PFSK-1 (cell line): ENCODE measurements at regions not wholly inside any gene's neighbourhood (a gene's known extent, or its start where the extent isn't known, plus 50 kb on each side); places are given as distances from the start of the nearest gene placed in this dataset.

Source experiments
- FOXP2 ChIP-seq: optimal IDR thresholded peaks from 2 replicates; pipeline ENCODE3; 2011; ENCODE audit warnings: borderline replicate concordance, control low read depth, inconsistent platforms; ENCODE audit not compliant: insufficient read depth; ENCODE audit errors: extremely low read length, extremely low read depth
- POLR2AphosphoS5 ChIP-seq: IDR thresholded peaks from 2 replicates; pipeline ENCODE4 v1.6.1; 2012; ENCODE audit warnings: low read depth, mild to moderate bottlenecking, control low read depth, low read length, moderate library complexity
- REST ChIP-seq, 2 experiments: IDR thresholded peaks; 2 replicates each; pipeline versions ENCODE4 v1.6.1 to v1.8.0; 2011 to 2012; ENCODE audit warnings: low read depth in 2 of 2, low read length in 2 of 2, control low read depth in 1 of 2, inconsistent platforms in 1 of 2, mild to moderate bottlenecking in 1 of 2, moderate library complexity in 1 of 2; ENCODE audit not compliant: insufficient read depth in 1 of 2
- SIN3A ChIP-seq: IDR thresholded peaks from 2 replicates; pipeline ENCODE4 v1.6.1; 2012; ENCODE audit warnings: mild to moderate bottlenecking, low read length, moderate library complexity, borderline replicate concordance; ENCODE audit not compliant: insufficient read depth
- TAF1 ChIP-seq: IDR thresholded peaks from 2 replicates; pipeline ENCODE4 v1.6.1; 2012; ENCODE audit warnings: low read length, control low read depth, borderline replicate concordance; ENCODE audit not compliant: insufficient read depth

DNA sequence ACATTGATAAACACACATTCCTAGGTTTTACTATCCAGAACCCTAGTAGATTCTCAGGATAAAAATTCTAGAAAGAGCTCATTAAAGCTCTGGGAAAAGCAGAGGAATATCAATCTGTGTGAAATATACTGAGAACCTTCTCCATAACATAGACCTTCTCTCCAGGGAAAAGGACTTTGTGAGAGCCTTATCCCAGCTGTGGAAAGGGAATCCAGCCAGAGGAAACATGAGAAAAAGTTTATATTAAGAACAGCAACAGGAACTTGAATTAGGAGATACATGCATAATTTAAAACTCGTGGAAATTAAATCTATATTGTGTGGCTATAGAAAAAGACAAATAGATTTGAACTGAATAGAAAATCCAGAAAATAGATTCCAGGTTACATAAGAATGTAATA lies 1639.9 kb downstream of the EFNB2 start:
- TF ChIP-seq POLR2AphosphoS5, result no peak
- TF ChIP-seq REST (IDR thresholded peaks at IDR 0.05; ENCODE audit: insufficient read depth in 1 of 2, low read depth in 2 of 2, low read length in 2 of 2), result no peak
- no peak for TF ChIP-seq TAF1
- no peak for TF ChIP-seq FOXP2
- TF ChIP-seq SIN3A, result no peak

DNA sequence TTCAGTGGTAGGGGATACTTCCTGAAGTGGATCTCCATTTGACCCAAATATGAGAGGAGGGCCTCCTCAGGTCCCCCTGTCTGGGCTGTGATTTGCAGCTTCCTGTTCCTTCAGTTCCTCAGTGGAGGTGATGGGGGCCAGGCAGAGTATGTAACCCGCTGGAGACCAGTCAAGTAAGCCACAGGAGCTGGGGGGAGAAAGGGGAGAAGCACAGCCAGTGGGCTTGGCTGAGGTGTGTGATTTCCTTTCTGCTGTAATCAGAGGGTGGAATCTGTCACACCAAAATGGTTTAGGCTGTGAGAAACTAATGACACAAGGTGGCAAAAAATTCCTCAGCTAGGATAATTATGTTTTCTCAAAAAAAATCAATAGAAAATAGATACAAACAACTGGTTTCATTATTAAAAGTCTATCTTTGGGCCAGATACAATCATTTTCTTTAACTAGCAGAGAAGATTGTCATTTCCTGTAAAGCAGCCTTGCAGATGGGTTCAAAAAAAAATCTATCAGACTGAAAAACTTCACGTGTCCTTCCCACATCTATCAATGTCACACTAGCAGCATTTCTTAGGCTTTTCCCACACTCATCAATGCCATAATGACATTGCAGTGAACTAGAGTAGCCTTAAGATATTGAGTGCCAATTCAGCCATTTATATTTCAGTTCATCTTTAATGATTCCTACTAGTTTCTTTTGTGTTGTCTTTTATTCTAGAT lies 1660.3 kb downstream of the EFNB2 start:
- TF ChIP-seq FOXP2, result no peak
- no peak for TF ChIP-seq TAF1
- TF ChIP-seq SIN3A, result no peak
- TF ChIP-seq POLR2AphosphoS5, result no peak

GRCh38 chr13:104872153-104872552 lies 1663.3 kb downstream of the EFNB2 start:
- TF ChIP-seq SIN3A (no peak), POLR2AphosphoS5 (no peak), TAF1 (no peak), FOXP2 (no peak), REST (IDR thresholded peaks at IDR 0.05; ENCODE audit: insufficient read depth in 1 of 2, low read depth in 2 of 2, low read length in 2 of 2) (no peak)

- no peak for TF ChIP-seq POLR2AphosphoS5
These were observed 1664.0 kb downstream of the EFNB2 start for GRCh38 chr13:104871456-104871855.

GRCh38 chr13:104869501-104869900 lies 1666.0 kb downstream of the EFNB2 start:
- no peak for TF ChIP-seq REST (IDR thresholded peaks at IDR 0.05; ENCODE audit: insufficient read depth in 1 of 2, low read depth in 2 of 2, low read length in 2 of 2)
- no peak for TF ChIP-seq SIN3A
- no peak for TF ChIP-seq TAF1
- no peak for TF ChIP-seq POLR2AphosphoS5
- no peak for TF ChIP-seq FOXP2

DNA sequence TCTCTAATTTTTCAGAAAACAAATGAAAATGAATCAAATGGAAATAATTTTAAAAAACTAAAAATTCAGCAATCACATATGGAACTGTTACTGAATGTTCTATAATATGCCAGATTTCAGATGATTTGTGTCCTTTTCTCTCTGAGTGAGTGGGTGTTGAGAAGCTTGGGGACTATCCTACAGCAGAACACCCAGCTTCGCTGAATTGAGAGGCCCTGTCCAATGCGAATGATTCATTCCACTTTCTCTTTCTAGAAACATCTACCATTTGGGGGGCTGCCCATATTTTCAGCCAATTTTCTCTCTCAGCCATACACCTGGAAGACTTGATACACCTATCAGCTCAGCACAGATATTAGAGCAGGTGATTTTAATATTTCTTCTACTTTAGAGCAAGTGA lies 1666.7 kb downstream of the EFNB2 start:
- TF ChIP-seq POLR2AphosphoS5 (no peak), FOXP2 (no peak), REST (IDR thresholded peaks at IDR 0.05; ENCODE audit: insufficient read depth in 1 of 2, low read depth in 2 of 2, low read length in 2 of 2) (no peak), TAF1 (no peak), SIN3A (no peak)
